ENCODE measurements at regions not wholly inside any gene's neighbourhood (a gene's known extent, or its start where the extent isn't known, plus 50 kb on each side); places are given as distances from the start of the nearest gene placed in this dataset.

- WGBS = 64% methylated on average over 6 of the region's 6 CpGs
- Histone ChIP-seq H3K4me2 (ENCODE audit: low read length, poor library complexity, severe bottlenecking) (no peak overlapping the region), H3K23ac (ENCODE audit: low read length in 2 of 2) (no peak overlapping the region)
Observed at GRCh38 chr10:123491364-123491763, 174.8 kb upstream of the GPR26 start.

GRCh38 chr10:123492016-123492415, 174.1 kb upstream of the GPR26 start:
- no peak overlapping the region for H4K8ac ChIP-seq (ENCODE audit: low read length)
- H2AK5ac ChIP-seq (ENCODE audit: low read length, severe bottlenecking) = no peak overlapping the region
- no peak overlapping the region for H3K23ac ChIP-seq (ENCODE audit: low read length in 2 of 2)
- H3K4me2 ChIP-seq (ENCODE audit: low read length, poor library complexity, severe bottlenecking) = no peak overlapping the region
- H2AFZ ChIP-seq (ENCODE audit: low read depth, low read length) = no peak overlapping the region
- no peak overlapping the region for H4K91ac ChIP-seq (ENCODE audit: low read length)
- H3K4me3 ChIP-seq (ENCODE audit: insufficient read depth in 1 of 2, low read depth in 1 of 2, low read length in 2 of 2) = no peak overlapping the region
- no peaks in the 10 kb centered on the region for H3K79me1 ChIP-seq (replicated peaks; ENCODE audit: low read length, poor library complexity, severe bottlenecking)
- H3K4ac ChIP-seq (ENCODE audit: low read depth in 1 of 2, low read length in 2 of 2) = no peak overlapping the region
- no peak overlapping the region for H3K18ac ChIP-seq (ENCODE audit: low read depth in 1 of 2, low read length in 2 of 2)
- peaks cover 5% of the 10 kb centered on the region for H3K9me3 ChIP-seq (ENCODE audit: control insufficient read depth, low read length)
- H2BK5ac ChIP-seq (ENCODE audit: low read depth, low read length, poor library complexity, severe bottlenecking) = no peak overlapping the region
- H2BK15ac ChIP-seq (ENCODE audit: low read depth, poor library complexity, severe bottlenecking) = no peak overlapping the region
- H3K27ac ChIP-seq (ENCODE audit: low read length, poor library complexity, severe bottlenecking) = no peak overlapping the region
- no peak overlapping the region for H3K14ac ChIP-seq (ENCODE audit: low read length in 2 of 2)
- H2BK12ac ChIP-seq (ENCODE audit: low read length in 2 of 2) = no peak overlapping the region
- no peaks in the 10 kb centered on the region for H3K36me3 ChIP-seq (ENCODE audit: control insufficient read depth in 1 of 2, insufficient read depth in 2 of 2, low read depth in 1 of 2, low read length in 2 of 2)
- no peak overlapping the region for H3K9ac ChIP-seq (ENCODE audit: low read length)
- peaks cover 0 to 8% of the 10 kb centered on the region in 2 experiments for H3K27me3 ChIP-seq (ENCODE audit: control insufficient read depth in 1 of 2, insufficient read depth in 1 of 2, low read length in 2 of 2)
- no peak overlapping the region for H2BK120ac ChIP-seq (ENCODE audit: low read depth, low read length)
- H3K4me1 ChIP-seq (ENCODE audit: control insufficient read depth, insufficient read depth, low read depth, low read length) = no peaks in the 10 kb centered on the region
- WGBS = 72% methylated on average over 14 of the region's 14 CpGs
- DNase-seq = no peak

More at GRCh38 chr10:123491364-123491763, 174.8 kb upstream of the GPR26 start:
- Histone ChIP-seq H3K18ac (ENCODE audit: low read depth in 1 of 2, low read length in 2 of 2) (no peak overlapping the region), H3K27ac (ENCODE audit: low read length, poor library complexity, severe bottlenecking) (no peak overlapping the region), H2BK12ac (ENCODE audit: low read length in 2 of 2) (no peak overlapping the region), H2BK120ac (ENCODE audit: low read depth, low read length) (no peak overlapping the region), H3K14ac (ENCODE audit: low read length in 2 of 2) (no peak overlapping the region), H3K4me1 (ENCODE audit: control insufficient read depth, insufficient read depth, low read depth, low read length) (no peaks in the 10 kb centered on the region), H3K79me1 (replicated peaks; ENCODE audit: low read length, poor library complexity, severe bottlenecking) (no peaks in the 10 kb centered on the region), H4K8ac (ENCODE audit: low read length) (no peak overlapping the region), H2BK15ac (ENCODE audit: low read depth, poor library complexity, severe bottlenecking) (no peak overlapping the region), H3K4ac (ENCODE audit: low read depth in 1 of 2, low read length in 2 of 2) (no peak overlapping the region), H4K91ac (ENCODE audit: low read length) (no peak overlapping the region), H2AFZ (ENCODE audit: low read depth, low read length) (no peak overlapping the region), H2BK5ac (ENCODE audit: low read depth, low read length, poor library complexity, severe bottlenecking) (no peak overlapping the region), H3K9me3 (ENCODE audit: control insufficient read depth, low read length) (peaks cover 5% of the 10 kb centered on the region), H2AK5ac (ENCODE audit: low read length, severe bottlenecking) (no peak overlapping the region), H3K9ac (ENCODE audit: low read length) (no peak overlapping the region), H3K4me3 (ENCODE audit: insufficient read depth in 1 of 2, low read depth in 1 of 2, low read length in 2 of 2) (no peak overlapping the region), H3K36me3 (ENCODE audit: control insufficient read depth in 1 of 2, insufficient read depth in 2 of 2, low read depth in 1 of 2, low read length in 2 of 2) (no peaks in the 10 kb centered on the region), H3K27me3 (ENCODE audit: control insufficient read depth in 1 of 2, insufficient read depth in 1 of 2, low read length in 2 of 2) (peaks cover 0 to 8% of the 10 kb centered on the region in 2 experiments)
- DNase-seq = no peak

DNA sequence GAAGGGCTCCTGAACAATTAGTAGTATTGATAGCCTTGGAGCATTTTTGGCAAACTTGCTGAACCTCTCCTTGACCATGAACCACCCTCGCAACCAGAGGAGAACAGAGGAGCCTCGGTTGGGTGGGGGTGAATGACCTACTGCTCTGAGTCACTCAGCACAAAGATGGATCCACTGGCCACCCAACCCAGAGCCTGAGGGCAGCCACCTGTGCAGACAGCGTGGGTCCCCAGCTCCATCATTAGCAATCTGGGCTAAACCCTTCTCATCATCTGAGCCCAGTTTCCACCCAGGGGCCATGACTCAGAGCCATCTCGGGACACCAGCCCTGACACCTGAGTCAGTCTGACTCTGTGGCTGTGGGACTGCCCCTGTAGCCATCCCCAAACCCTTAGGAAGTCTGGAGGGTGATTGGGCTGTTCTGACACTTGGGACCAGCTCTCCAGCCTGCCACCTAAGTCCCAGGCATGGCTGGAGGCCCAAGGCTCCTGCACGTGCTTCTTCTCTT, 171.8 kb upstream of the GPR26 start:
- Histone ChIP-seq H3K27me3 (ENCODE audit: control insufficient read depth in 1 of 2, insufficient read depth in 1 of 2, low read length in 2 of 2) (peaks cover 0 to 8% of the 10 kb centered on the region in 2 experiments), H2AFZ (ENCODE audit: low read depth, low read length) (no peak overlapping the region), H3K14ac (ENCODE audit: low read length in 2 of 2) (no peak overlapping the region), H3K27ac (ENCODE audit: low read length, poor library complexity, severe bottlenecking) (no peak overlapping the region), H3K9me3 (ENCODE audit: control insufficient read depth, low read length) (no peaks in the 10 kb centered on the region), H3K4me1 (ENCODE audit: control insufficient read depth, insufficient read depth, low read depth, low read length) (no peaks in the 10 kb centered on the region), H3K18ac (ENCODE audit: low read depth in 1 of 2, low read length in 2 of 2) (no peak overlapping the region), H2BK120ac (ENCODE audit: low read depth, low read length) (no peak overlapping the region), H3K4ac (ENCODE audit: low read depth in 1 of 2, low read length in 2 of 2) (no peak overlapping the region), H3K23ac (ENCODE audit: low read length in 2 of 2) (no peak overlapping the region), H3K9ac (ENCODE audit: low read length) (no peak overlapping the region), H2BK12ac (ENCODE audit: low read length in 2 of 2) (no peak overlapping the region), H3K36me3 (ENCODE audit: control insufficient read depth in 1 of 2, insufficient read depth in 2 of 2, low read depth in 1 of 2, low read length in 2 of 2) (no peaks in the 10 kb centered on the region), H3K4me3 (ENCODE audit: insufficient read depth in 1 of 2, low read depth in 1 of 2, low read length in 2 of 2) (no peak overlapping the region), H2AK5ac (ENCODE audit: low read length, severe bottlenecking) (no peak overlapping the region), H4K91ac (ENCODE audit: low read length) (no peak overlapping the region), H3K79me1 (replicated peaks; ENCODE audit: low read length, poor library complexity, severe bottlenecking) (no peaks in the 10 kb centered on the region), H4K8ac (ENCODE audit: low read length) (no peak overlapping the region), H3K4me2 (ENCODE audit: low read length, poor library complexity, severe bottlenecking) (no peak overlapping the region), H2BK15ac (ENCODE audit: low read depth, poor library complexity, severe bottlenecking) (no peak overlapping the region), H2BK5ac (ENCODE audit: low read depth, low read length, poor library complexity, severe bottlenecking) (no peak overlapping the region)
- 83% methylated on average over 5 of the region's 5 CpGs for WGBS
- no peak for DNase-seq

GRCh38 chr10:123496375-123496774, 169.8 kb upstream of the GPR26 start:
- 79% methylated on average over 6 of the region's 6 CpGs for WGBS
- Histone ChIP-seq H3K36me3 (ENCODE audit: control insufficient read depth in 1 of 2, insufficient read depth in 2 of 2, low read depth in 1 of 2, low read length in 2 of 2) (no peaks in the 10 kb centered on the region), H3K23ac (ENCODE audit: low read length in 2 of 2) (no peak overlapping the region), H3K9ac (ENCODE audit: low read length) (no peak overlapping the region), H3K18ac (ENCODE audit: low read depth in 1 of 2, low read length in 2 of 2) (no peak overlapping the region), H3K4me1 (ENCODE audit: control insufficient read depth, insufficient read depth, low read depth, low read length) (no peaks in the 10 kb centered on the region), H3K4me2 (ENCODE audit: low read length, poor library complexity, severe bottlenecking) (no peak overlapping the region), H3K4ac (ENCODE audit: low read depth in 1 of 2, low read length in 2 of 2) (no peak overlapping the region), H4K8ac (ENCODE audit: low read length) (no peak overlapping the region), H2BK120ac (ENCODE audit: low read depth, low read length) (no peak overlapping the region), H2BK15ac (ENCODE audit: low read depth, poor library complexity, severe bottlenecking) (no peak overlapping the region), H2BK5ac (ENCODE audit: low read depth, low read length, poor library complexity, severe bottlenecking) (no peak overlapping the region), H3K27me3 (ENCODE audit: control insufficient read depth in 1 of 2, insufficient read depth in 1 of 2, low read length in 2 of 2) (peaks cover 0 to 19% of the 10 kb centered on the region in 2 experiments), H3K9me3 (ENCODE audit: control insufficient read depth, low read length) (no peaks in the 10 kb centered on the region), H3K4me3 (ENCODE audit: insufficient read depth in 1 of 2, low read depth in 1 of 2, low read length in 2 of 2) (no peak overlapping the region), H4K91ac (ENCODE audit: low read length) (no peak overlapping the region), H3K79me1 (replicated peaks; ENCODE audit: low read length, poor library complexity, severe bottlenecking) (no peaks in the 10 kb centered on the region), H2AK5ac (ENCODE audit: low read length, severe bottlenecking) (no peak overlapping the region), H2BK12ac (ENCODE audit: low read length in 2 of 2) (no peak overlapping the region), H2AFZ (ENCODE audit: low read depth, low read length) (no peak overlapping the region), H3K27ac (ENCODE audit: low read length, poor library complexity, severe bottlenecking) (no peak overlapping the region), H3K14ac (ENCODE audit: low read length in 2 of 2) (no peak overlapping the region)
- no peak for DNase-seq

Measured in mesenchymal stem cell (in vitro differentiated cells and primary cell).